H9 (cell line): ENCODE measurements at regions not wholly inside any gene's neighbourhood (a gene's known extent, or its start where the extent isn't known, plus 50 kb on each side); places are given as distances from the start of the nearest gene placed in this dataset.

Source experiments
- DNase-seq: peaks from one replicate; pipeline ENCODE4 v3.0.0-alpha.2; 2017
- H2AFZ ChIP-seq: one replicate; pipeline ENCODE4 v1.6.1; 2013; ENCODE audit warnings: mild to moderate bottlenecking, low read length, control low read depth, moderate library complexity
- H2AK5ac ChIP-seq: 2 replicates; pipeline ENCODE4 v1.6.1; 2013; ENCODE audit warnings: low read length, control low read depth, mixed read lengths; ENCODE audit not compliant: insufficient read length
- H2BK120ac ChIP-seq: one replicate; pipeline ENCODE4 v1.6.1; 2013; ENCODE audit warnings: low read depth, mild to moderate bottlenecking, low read length, control low read depth, inconsistent platforms; ENCODE audit not compliant: poor library complexity, severe bottlenecking
- H2BK12ac ChIP-seq: 2 replicates; pipeline ENCODE4 v1.6.1; 2013; ENCODE audit warnings: low read length, control low read depth, mixed read lengths, low read depth; ENCODE audit not compliant: insufficient read length
- H2BK15ac ChIP-seq: 2 replicates; pipeline ENCODE4 v1.6.1; 2013; ENCODE audit warnings: low read depth, low read length, control low read depth
- H2BK20ac ChIP-seq: one replicate; pipeline ENCODE4 v1.6.1; 2013; ENCODE audit warnings: low read depth, mild to moderate bottlenecking, low read length, control low read depth, inconsistent platforms; ENCODE audit not compliant: poor library complexity, severe bottlenecking
- H2BK5ac ChIP-seq: 2 replicates; pipeline ENCODE4 v1.6.1; 2013; ENCODE audit warnings: low read length, control low read depth, mixed read lengths; ENCODE audit not compliant: insufficient read length
- H3K14ac ChIP-seq: 2 replicates; pipeline ENCODE4 v1.6.1; 2013; ENCODE audit warnings: low read length, control low read depth; ENCODE audit not compliant: insufficient read depth
- H3K18ac ChIP-seq: 2 replicates; pipeline ENCODE4 v1.6.1; 2013; ENCODE audit warnings: low read depth, mild to moderate bottlenecking, mixed read lengths, low read length, control low read depth; ENCODE audit not compliant: insufficient read length
- H3K23ac ChIP-seq: 2 replicates; pipeline ENCODE4 v1.6.1; 2013; ENCODE audit warnings: low read length, control low read depth, mixed read lengths, low read depth; ENCODE audit not compliant: insufficient read length
- H3K23me2 ChIP-seq: 2 replicates; pipeline ENCODE4 v1.6.1; 2013; ENCODE audit warnings: low read depth, mild to moderate bottlenecking, mixed read lengths, low read length, control low read depth; ENCODE audit not compliant: insufficient read length, poor library complexity, severe bottlenecking
- H3K27ac ChIP-seq: 2 replicates; pipeline ENCODE4 v1.5.1; 2013; ENCODE audit warnings: low read length, control low read depth, mixed read lengths, low read depth; ENCODE audit not compliant: insufficient read length
- H3K27me3 ChIP-seq: 2 replicates; pipeline ENCODE4 v1.6.1; 2013; ENCODE audit warnings: low read length, control low read depth, inconsistent platforms; ENCODE audit not compliant: insufficient read depth
- H3K4ac ChIP-seq: 2 replicates; pipeline ENCODE4 v1.6.1; 2013; ENCODE audit warnings: low read depth, mild to moderate bottlenecking, control low read depth, inconsistent platforms, low read length, moderate library complexity
- H3K4me1 ChIP-seq: 2 replicates; pipeline ENCODE4 v1.6.1; 2013; ENCODE audit warnings: low read length, control low read depth, inconsistent platforms; ENCODE audit not compliant: insufficient read depth
- H3K4me2 ChIP-seq: 2 replicates; pipeline ENCODE4 v1.6.1; 2013; ENCODE audit warnings: low read length, control low read depth, mixed read lengths; ENCODE audit not compliant: insufficient read length, insufficient read depth
- H3K56ac ChIP-seq: 2 replicates; pipeline ENCODE4 v1.6.1; 2013; ENCODE audit warnings: low read depth, mild to moderate bottlenecking, mixed read lengths, low read length, control low read depth; ENCODE audit not compliant: insufficient read length
- H3K79me1 ChIP-seq: 2 replicates; pipeline ENCODE4 v1.6.1; 2013; ENCODE audit warnings: low read depth, mild to moderate bottlenecking, moderate library complexity, low read length, control low read depth, inconsistent platforms; ENCODE audit not compliant: insufficient read depth, poor library complexity, severe bottlenecking
- H3K79me2 ChIP-seq: 2 replicates; pipeline ENCODE4 v1.6.1; 2013; ENCODE audit warnings: low read length, control low read depth, inconsistent platforms; ENCODE audit not compliant: insufficient read depth
- H3K9ac ChIP-seq: 2 replicates; pipeline ENCODE4 v1.6.1; 2013; ENCODE audit warnings: low read length, control low read depth, mixed read lengths; ENCODE audit not compliant: insufficient read length; ENCODE audit errors: extremely low read depth
- H3K9me3 ChIP-seq: one replicate; pipeline ENCODE4 v1.6.1; 2013; ENCODE audit warnings: low read depth, low read length, inconsistent platforms; ENCODE audit not compliant: control insufficient read depth
- H3T11ph ChIP-seq: one replicate; pipeline ENCODE4 v1.6.1; 2013; ENCODE audit warnings: mild to moderate bottlenecking, low read length, control low read depth, inconsistent platforms
- H4K20me1 ChIP-seq: one replicate; pipeline ENCODE4 v1.6.1; 2013; ENCODE audit not compliant: control insufficient read depth, insufficient read length, insufficient read depth
- H4K5ac ChIP-seq: 2 replicates; pipeline ENCODE4 v1.6.1; 2013; ENCODE audit warnings: low read depth, mild to moderate bottlenecking, mixed read lengths, low read length, control low read depth; ENCODE audit not compliant: insufficient read length
- H4K8ac ChIP-seq: replicated peaks from 2 replicates; pipeline ENCODE4 v1.6.1; 2013; ENCODE audit warnings: low read length, control low read depth, mixed read lengths, low read depth; ENCODE audit not compliant: insufficient read length
- H4K91ac ChIP-seq: 2 replicates; pipeline ENCODE4 v1.6.1; 2013; ENCODE audit warnings: low read depth, mild to moderate bottlenecking, moderate library complexity, mixed read lengths, low read length, control low read depth; ENCODE audit not compliant: insufficient read length
- H3K27ac Mint-ChIP-seq, 3 experiments: 2 replicates in 2 of 3; 3 replicates in 1 of 3; pipeline ENCODE4 v1.8.0; 2020 to 2021; ENCODE audit warnings: mixed read lengths in 3 of 3, mild to moderate bottlenecking in 1 of 3, moderate library complexity in 1 of 3
- H3K27me3 Mint-ChIP-seq: 2 replicates; pipeline ENCODE4 v1.8.0; 2021; ENCODE audit warnings: low read depth, mild to moderate bottlenecking, moderate library complexity, mixed read lengths
- H3K36me3 Mint-ChIP-seq, 3 experiments: 2 replicates in 2 of 3; 3 replicates in 1 of 3; pipeline ENCODE4 v1.8.0; 2020 to 2021; ENCODE audit warnings: low read depth in 3 of 3, mixed read lengths in 3 of 3; ENCODE audit not compliant: insufficient read depth in 1 of 3
- H3K4me1 Mint-ChIP-seq, 2 experiments: 2 replicates each; pipeline ENCODE4 v1.8.0; 2020; ENCODE audit warnings: mixed read lengths in 2 of 2
- H3K4me3 Mint-ChIP-seq, 2 experiments: 2 replicates in 1 of 2; 3 replicates in 1 of 2; pipeline ENCODE4 v1.8.0; 2020 to 2021; ENCODE audit warnings: mild to moderate bottlenecking in 2 of 2, mixed read lengths in 2 of 2, moderate library complexity in 1 of 2
- H3K9me3 Mint-ChIP-seq, 2 experiments: 2 replicates in 1 of 2; 3 replicates in 1 of 2; pipeline ENCODE4 v1.8.0; 2020; ENCODE audit warnings: mild to moderate bottlenecking in 2 of 2, mixed read lengths in 2 of 2, moderate library complexity in 1 of 2
- CTCF ChIP-seq: fragments of 200-600 bp; sonication (generic); conservative IDR thresholded peaks from 3 replicates; pipeline ENCODE4 v1.8.0; 2021; ENCODE audit warnings: antibody characterized with exemption, mild to moderate bottlenecking
- WGBS: extraction: QIAGEN DNeasy Blood & Tissue Kit; methylation state at CpG from one replicate; pipeline ENCODE4 v1.1.7; 2013; ENCODE audit warnings: missing lambda C conversion rate, low lambda C conversion rate, mixed read lengths; ENCODE audit not compliant: insufficient read length; ENCODE audit errors: extremely low coverage; 5-methylcytosine and 5-hydroxymethylcytosine counted together

- Mint-ChIP-seq H3K27ac (no peak overlapping the region), H3K4me1 (no peaks in the 10 kb centered on the region)
- WGBS: no CpG with 5 or more reads among the region's 2 CpGs
Measured at GRCh38 chr11:29075726-29076125, 941.1 kb downstream of the KCNA4 start.

More at GRCh38 chr11:29075726-29076125, 941.1 kb downstream of the KCNA4 start:
- H4K5ac ChIP-seq: no peak overlapping the region
- no peaks in the 10 kb centered on the region for H3K79me1 ChIP-seq
- no peak overlapping the region for H3K27ac ChIP-seq
- no peak overlapping the region for H3K18ac ChIP-seq
- no peak overlapping the region for H4K91ac ChIP-seq
- no peak overlapping the region for H2BK20ac ChIP-seq
- no peaks in the 10 kb centered on the region for H4K20me1 ChIP-seq
- no peak overlapping the region for H2BK120ac ChIP-seq
- no peak overlapping the region for H4K8ac ChIP-seq
- no peak overlapping the region for H2BK12ac ChIP-seq
- H3K4me1 ChIP-seq: no peaks in the 10 kb centered on the region
- no peak overlapping the region for H3K14ac ChIP-seq
- no peaks in the 10 kb centered on the region for H3K23me2 ChIP-seq
- peaks cover 0 to 5% (median 3%) of the 10 kb centered on the region in 3 experiments; a peak in 2 of 7 replicates for H3K36me3 Mint-ChIP-seq
- no peak overlapping the region for H3T11ph ChIP-seq
- H3K79me2 ChIP-seq: no peaks in the 10 kb centered on the region
- H3K9ac ChIP-seq: no peak overlapping the region
- H3K27me3 Mint-ChIP-seq: no peaks in the 10 kb centered on the region
- DNase-seq: no peak
- H3K9me3 ChIP-seq: no peaks in the 10 kb centered on the region
- H3K4me2 ChIP-seq: no peak overlapping the region
- no peak overlapping the region for H3K56ac ChIP-seq
- TF ChIP-seq CTCF: no peak
- H2BK5ac ChIP-seq: no peak overlapping the region
- no peak overlapping the region for H3K23ac ChIP-seq
- H2AK5ac ChIP-seq: no peak overlapping the region
- H2BK15ac ChIP-seq: no peak overlapping the region
- H3K4me3 Mint-ChIP-seq: no peak overlapping the region
- no peak overlapping the region for H2AFZ ChIP-seq
- H3K9me3 Mint-ChIP-seq: peaks cover 19 to 22% of the 10 kb centered on the region in 2 experiments
- H3K4ac ChIP-seq: no peak overlapping the region
- H3K27me3 ChIP-seq: no peaks in the 10 kb centered on the region
